ENCODE measurements at regions not wholly inside any gene's neighbourhood (a gene's known extent, or its start where the extent isn't known, plus 50 kb on each side); places are given as distances from the start of the nearest gene placed in this dataset.
"Not testable (repeated sequence)": the region's sequence is repeated elsewhere in the genome, so short reads cannot be mapped to it uniquely, and the experiment has no call there.

- DNase-seq (ENCODE audit: low read depth in 2 of 2), result no peak
These were observed 200.5 kb downstream of the PCDH20 start for GRCh38 chr13:61215116-61215515.

DNA sequence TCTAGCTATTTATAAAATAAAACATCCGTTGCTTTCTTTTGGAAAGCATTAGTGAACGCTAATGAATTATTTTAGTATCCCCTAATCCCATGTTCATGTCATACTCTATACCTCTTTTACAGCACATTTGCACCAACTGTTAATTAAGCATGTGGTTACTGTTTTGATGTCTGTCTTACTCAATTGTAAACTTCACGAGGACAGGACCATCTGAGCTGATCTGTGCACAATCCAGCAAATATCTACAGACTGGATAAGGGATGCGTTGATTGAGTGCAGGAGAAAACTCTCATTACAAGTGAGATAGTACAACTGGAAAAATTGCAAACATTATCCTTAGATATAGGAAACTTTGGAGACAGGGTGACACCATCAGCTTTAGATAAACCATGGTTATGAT lies 201.1 kb downstream of the PCDH20 start:
- no peak for DNase-seq (ENCODE audit: low read depth in 2 of 2)

GRCh38 chr13:61205898-61206297 lies 209.8 kb downstream of the PCDH20 start:
- DNase-seq (ENCODE audit: low read depth in 2 of 2), result not testable (repeated sequence)

DNA sequence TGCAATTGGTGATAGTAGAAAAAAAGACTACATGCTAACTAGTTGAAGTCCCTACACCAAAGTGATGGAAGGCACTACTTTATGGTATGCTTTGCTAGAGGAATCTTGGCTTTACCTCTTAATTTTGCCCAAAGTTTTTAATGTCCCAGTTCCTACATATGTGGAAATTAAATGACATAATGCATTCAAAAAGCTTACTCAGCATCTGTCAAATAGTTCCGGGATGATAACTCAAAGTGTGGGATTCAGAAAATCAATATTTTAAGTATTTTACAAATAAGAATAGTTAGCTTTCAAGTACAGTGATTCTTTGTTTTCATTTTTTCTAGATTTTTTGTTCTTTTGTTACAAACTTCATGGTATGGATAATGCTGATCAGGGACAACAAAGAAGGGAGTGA lies 211.6 kb downstream of the PCDH20 start:
- no peak for DNase-seq (ENCODE audit: low read depth in 2 of 2)

- DNase-seq (ENCODE audit: low read depth in 2 of 2), result no peak
These were observed 213.6 kb downstream of the PCDH20 start for GRCh38 chr13:61202042-61202441.

DNA sequence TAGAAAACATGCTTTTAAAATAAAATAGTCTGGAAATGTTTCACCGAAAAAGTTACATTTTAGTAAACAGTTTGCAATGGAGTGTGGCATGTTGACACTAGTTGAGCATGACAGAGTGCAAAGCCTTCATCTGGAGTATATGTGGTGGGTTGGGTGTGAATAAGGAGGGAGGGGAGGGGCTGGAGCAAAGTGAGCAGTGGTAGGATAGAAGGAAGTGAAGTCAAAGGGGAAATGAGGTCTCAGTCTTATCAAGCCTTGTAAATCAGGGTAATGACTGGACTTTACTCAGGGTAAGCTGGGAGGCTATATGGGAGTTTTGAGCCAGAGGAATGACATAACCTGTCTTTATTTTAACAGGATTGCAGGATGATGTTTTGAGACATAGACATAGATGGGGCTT lies 222.8 kb downstream of the PCDH20 start:
- DNase-seq (ENCODE audit: low read depth in 2 of 2), result no peak

- no peak for DNase-seq (ENCODE audit: low read depth in 2 of 2)
These were observed 227.6 kb downstream of the PCDH20 start for GRCh38 chr13:61188057-61188456.

- DNase-seq (ENCODE audit: low read depth in 2 of 2), result no peak
These were observed 228.2 kb downstream of the PCDH20 start for GRCh38 chr13:61187471-61187870.

- DNase-seq (ENCODE audit: low read depth in 2 of 2), result no peak
These were observed 232.0 kb downstream of the PCDH20 start for GRCh38 chr13:61183670-61184069.

- no peak for DNase-seq (ENCODE audit: low read depth in 2 of 2)
These were observed 235.4 kb downstream of the PCDH20 start for GRCh38 chr13:61180234-61180633.

DNA sequence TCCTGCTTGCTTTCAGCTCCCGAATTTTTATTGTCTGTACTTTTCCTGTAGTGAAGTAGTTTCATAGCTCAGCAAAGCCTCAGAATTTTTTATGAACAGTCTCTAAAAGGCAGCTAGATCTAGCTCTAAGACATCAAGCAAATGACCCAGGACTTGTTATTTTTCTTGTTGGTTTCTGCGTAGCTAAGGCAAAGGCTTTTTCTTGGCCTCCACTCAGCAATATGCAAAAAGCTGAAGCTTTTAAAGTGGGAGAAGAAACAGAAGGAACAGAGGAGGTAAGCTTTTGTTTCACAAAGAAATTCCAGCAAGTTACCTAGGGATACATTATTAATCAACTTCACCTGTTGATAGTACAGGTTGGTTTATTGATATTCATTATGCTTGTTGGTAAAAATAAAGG lies 235.9 kb downstream of the PCDH20 start:
- no peak for DNase-seq (ENCODE audit: low read depth in 2 of 2)

DNA sequence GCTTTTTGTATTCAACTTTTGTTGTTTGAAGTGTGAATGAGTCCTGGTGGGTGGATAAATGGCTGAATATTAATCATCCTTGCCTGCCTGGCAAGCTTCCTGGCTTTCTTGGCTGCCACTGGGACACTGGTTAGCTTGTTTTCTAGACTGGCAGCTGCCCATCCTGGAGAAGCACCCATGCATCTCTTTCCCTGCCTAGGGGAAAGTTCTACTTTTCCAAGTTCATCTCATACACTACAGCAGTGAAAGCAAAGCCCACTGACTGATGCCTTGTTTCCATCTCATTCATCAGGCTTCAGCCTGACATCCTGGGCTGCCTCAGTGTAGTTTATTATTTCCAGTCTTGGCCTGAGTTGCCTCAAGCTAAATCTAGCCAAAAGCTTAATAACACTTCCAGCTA lies 244.8 kb downstream of the PCDH20 start:
- no peak for DNase-seq (ENCODE audit: low read depth in 2 of 2)

DNA sequence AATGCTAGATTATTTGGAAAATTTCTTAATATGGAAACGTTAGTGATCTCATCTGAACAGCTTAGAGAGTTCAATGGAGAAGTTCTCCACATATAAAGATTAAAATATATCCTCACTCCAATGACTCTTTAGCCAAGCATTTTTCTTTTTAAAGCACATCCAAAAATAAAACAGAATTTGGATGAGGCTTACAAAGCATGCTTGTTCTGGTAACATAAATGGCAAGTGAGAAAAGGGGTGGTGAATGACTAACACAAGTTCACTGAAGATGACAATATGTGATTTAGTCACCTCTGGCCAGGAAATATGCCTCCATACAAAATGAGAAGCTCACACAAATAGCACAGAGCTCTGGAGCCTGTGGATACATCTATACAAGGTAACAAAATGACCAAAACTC lies 253.0 kb downstream of the PCDH20 start:
- DNase-seq (ENCODE audit: low read depth in 2 of 2), result no peak

DNA sequence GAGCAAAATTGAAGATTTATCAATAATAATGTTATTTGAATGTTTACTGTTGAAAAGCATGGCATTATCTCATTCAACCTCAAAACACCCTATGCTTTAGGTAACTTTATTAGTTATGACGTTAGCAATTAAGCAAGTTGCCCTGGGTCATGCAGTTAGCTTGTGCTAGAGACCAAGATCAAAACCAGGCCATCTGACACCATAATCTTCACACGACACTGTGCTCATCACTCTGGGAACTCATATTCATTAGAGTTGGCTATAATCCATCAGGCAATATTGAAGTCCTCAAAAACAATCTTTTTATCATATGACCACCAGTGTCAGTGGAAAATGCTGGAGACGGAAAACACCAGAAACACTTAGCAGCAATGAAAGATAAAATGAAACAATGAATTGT lies 253.5 kb downstream of the PCDH20 start:
- DNase-seq (ENCODE audit: low read depth in 2 of 2), result no peak

DNA sequence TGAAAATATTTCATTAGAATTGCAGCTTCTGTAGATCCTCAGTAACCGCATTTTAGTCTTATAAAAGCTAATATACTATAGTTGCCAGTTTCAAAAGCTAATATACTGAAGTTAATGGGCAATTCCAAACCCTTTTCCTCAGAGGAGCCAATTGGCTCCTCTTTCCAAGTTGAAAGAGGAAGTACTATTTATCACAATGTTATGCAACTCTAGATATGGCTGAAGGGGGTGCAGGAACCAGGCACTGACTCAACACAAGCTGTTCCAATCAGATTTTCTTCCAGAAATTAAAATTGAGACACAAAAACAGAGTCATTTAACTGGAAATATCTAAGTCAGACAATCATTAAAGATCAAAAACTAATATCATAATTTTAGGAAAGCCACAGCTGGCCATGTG lies 258.9 kb downstream of the PCDH20 start:
- no peak for DNase-seq (ENCODE audit: low read depth in 2 of 2)

- DNase-seq (ENCODE audit: low read depth in 2 of 2), result no peak
These were observed 264.6 kb downstream of the PCDH20 start for GRCh38 chr13:61151062-61151461.

- DNase-seq (ENCODE audit: low read depth in 2 of 2), result no peak
These were observed 266.3 kb downstream of the PCDH20 start for GRCh38 chr13:61149331-61149730.

- no peak for DNase-seq (ENCODE audit: low read depth in 2 of 2)
These were observed 266.8 kb downstream of the PCDH20 start for GRCh38 chr13:61148691-61149315.

DNA sequence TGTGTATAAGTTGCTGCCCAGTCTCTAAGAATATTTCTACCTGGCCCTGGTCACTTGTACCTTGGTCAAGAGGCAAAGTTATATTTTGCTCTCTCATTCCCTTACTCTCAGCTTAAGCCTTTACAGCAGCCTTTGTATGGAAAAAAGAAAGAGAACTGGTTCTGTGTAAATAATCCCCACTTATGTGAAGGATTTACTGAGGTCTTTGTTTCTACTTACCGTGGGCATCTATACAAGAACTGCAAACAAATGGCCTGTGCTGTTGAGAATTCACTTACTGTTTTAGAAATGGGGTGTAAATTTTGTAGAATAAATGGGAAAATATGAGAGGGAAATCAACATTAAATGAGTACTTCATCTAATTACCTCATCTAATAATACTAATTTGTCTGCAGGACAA lies 267.4 kb downstream of the PCDH20 start:
- no peak for DNase-seq (ENCODE audit: low read depth in 2 of 2)

- no peak for DNase-seq (ENCODE audit: low read depth in 2 of 2)
These were observed 269.1 kb downstream of the PCDH20 start for GRCh38 chr13:61146571-61146970.

DNA sequence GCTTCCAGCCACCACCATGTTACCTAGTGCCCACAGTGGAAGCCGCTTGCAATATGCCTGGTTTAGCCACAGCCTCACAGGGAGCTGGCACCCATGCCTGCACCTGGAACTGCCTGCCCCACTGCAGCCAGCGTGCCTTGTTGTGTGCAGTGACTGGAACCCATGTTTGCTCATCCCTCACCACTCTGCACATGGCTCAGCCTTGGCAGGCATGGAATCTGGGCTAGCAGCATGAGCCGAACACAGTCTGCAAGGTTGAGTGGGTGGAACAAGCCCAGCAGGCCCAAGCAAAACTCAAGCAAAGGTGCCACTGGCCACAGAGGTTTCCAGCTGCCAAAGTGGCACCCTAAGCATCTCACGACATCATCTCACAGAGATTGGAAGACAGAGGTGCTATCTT lies 269.5 kb downstream of the PCDH20 start:
- DNase-seq (ENCODE audit: low read depth in 2 of 2), result no peak

GRCh38 chr13:61144834-61145593 lies 270.6 kb downstream of the PCDH20 start:
- DNase-seq (ENCODE audit: low read depth in 2 of 2), result no peak

DNA sequence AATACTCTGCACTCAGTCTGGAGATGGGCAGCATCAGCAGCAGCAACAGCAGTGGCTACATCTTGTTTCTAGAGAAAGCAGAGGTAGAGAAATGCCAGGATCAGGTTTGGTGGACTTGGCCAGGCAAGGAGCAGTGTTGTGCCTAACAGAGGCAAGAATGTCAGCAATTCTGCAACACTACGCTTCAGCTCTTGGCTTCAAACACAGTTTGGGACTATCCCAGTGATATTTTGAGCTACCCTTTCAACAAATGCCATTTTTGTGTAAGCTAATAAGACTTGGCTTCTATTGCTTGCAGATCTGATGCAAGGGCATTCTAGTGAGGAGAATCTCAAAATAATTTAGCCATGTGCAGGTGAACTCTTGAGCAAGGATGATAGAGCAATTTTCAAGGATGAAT lies 271.3 kb downstream of the PCDH20 start:
- no peak for DNase-seq (ENCODE audit: low read depth in 2 of 2)

DNA sequence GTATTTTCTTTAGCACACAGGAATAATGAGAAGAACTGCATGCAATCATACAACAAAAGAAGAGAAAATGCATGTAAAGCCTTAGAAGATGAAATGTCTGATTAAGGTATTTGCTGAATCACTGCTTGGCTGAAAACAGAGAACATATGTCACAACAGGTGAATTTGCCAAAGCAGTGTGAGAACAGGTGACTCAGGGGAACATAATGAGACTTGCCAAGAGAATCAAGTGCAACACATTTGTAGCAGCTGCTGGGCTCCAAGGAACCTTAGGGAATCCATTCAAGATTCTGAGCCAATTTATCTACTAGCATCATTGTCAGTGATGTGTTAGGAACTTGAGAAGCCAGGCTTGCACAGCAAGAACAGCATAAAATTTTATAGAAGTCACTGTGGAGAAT lies 273.1 kb downstream of the PCDH20 start:
- no peak for DNase-seq (ENCODE audit: low read depth in 2 of 2)
